ENCODE measurements at regions not wholly inside any gene's neighbourhood (a gene's known extent, or its start where the extent isn't known, plus 50 kb on each side); places are given as distances from the start of the nearest gene placed in this dataset.

GRCh38 chr1:4977701-4978100, 323.3 kb downstream of the AJAP1 start:
- TF ChIP-seq CTCF (conservative IDR thresholded peaks at IDR 0.05; ENCODE audit: low read depth, low read length) = no peak
- DNase-seq (ENCODE audit: low read depth) = no peak
- H3K4me3 ChIP-seq (ENCODE audit: low read depth, low read length) = no peak overlapping the region

GRCh38 chr1:4976859-4977440, 322.5 kb downstream of the AJAP1 start:
- H3K4me3 ChIP-seq (ENCODE audit: low read depth, low read length) = no peak overlapping the region
- TF ChIP-seq CTCF (conservative IDR thresholded peaks at IDR 0.05; ENCODE audit: low read depth, low read length) = no peak
- no peak for DNase-seq (ENCODE audit: low read depth)

- DNase-seq (ENCODE audit: low read depth) = no peak
- no peak overlapping the region for H3K4me3 ChIP-seq (ENCODE audit: low read depth, low read length)
- no peak for TF ChIP-seq CTCF (conservative IDR thresholded peaks at IDR 0.05; ENCODE audit: low read depth, low read length)
Observed at GRCh38 chr1:4975856-4976255, 321.4 kb downstream of the AJAP1 start.

- no peak for DNase-seq (ENCODE audit: low read depth)
- no peak overlapping the region for H3K4me3 ChIP-seq (ENCODE audit: low read depth, low read length)
- TF ChIP-seq CTCF (conservative IDR thresholded peaks at IDR 0.05; ENCODE audit: low read depth, low read length) = no peak
Observed at GRCh38 chr1:4974981-4975685, 320.7 kb downstream of the AJAP1 start.

- DNase-seq (ENCODE audit: low read depth) = no peak
- TF ChIP-seq CTCF (conservative IDR thresholded peaks at IDR 0.05; ENCODE audit: low read depth, low read length) = no peak
- no peak overlapping the region for H3K4me3 ChIP-seq (ENCODE audit: low read depth, low read length)
Observed at GRCh38 chr1:4973341-4973740, 318.9 kb downstream of the AJAP1 start.

GRCh38 chr1:4972761-4973320, 318.4 kb downstream of the AJAP1 start:
- no peak overlapping the region for H3K4me3 ChIP-seq (ENCODE audit: low read depth, low read length)
- no peak for TF ChIP-seq CTCF (conservative IDR thresholded peaks at IDR 0.05; ENCODE audit: low read depth, low read length)
- DNase-seq (ENCODE audit: low read depth) = no peak

Data from epithelial cell of proximal tubule (primary cell).